Frontal cortex (tissue), 3 donors: ENCODE measurements at regions not wholly inside any gene's neighbourhood (a gene's known extent, or its start where the extent isn't known, plus 50 kb on each side); places are given as distances from the start of the nearest gene placed in this dataset.
"Not testable (repeated sequence)": the region's sequence is repeated elsewhere in the genome, so short reads cannot be mapped to it uniquely, and the experiment has no call there.

Source experiments
- DNase-seq, 2 donors: peaks; one replicate each; pipeline ENCODE4 v3.0.0; 2012; ENCODE audit warnings: low spot score in 2 of 2
- FAIRE-seq: peaks from 2 replicates; lab custom pipeline; 2012; peaks lifted over from hg19 to GRCh38; lab: Jason Lieb, UNC
- donor health status: control.
- donor health status: control.
- donor health status: control.

DNA sequence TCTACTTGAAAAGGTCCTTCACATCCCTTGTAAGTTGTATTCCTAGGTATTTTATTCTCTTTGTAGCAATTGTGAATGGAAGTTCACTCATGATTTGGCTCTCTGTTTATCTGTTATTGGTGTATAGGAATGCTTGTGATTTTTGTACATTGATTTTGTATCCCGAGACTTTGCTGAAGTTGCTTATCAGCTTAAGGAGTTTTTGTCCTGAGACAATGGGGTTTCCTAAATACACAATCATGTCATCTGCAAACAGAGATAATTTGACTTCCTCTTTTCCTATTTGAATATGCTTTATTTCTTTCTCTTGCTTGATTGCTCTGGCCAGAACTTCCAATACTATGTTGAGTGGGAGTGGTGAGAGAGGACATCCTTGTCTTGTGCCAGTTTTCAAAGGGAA lies 69.8 kb upstream of the MYRIP start:
- not testable (repeated sequence) for DNase-seq, FAIRE-seq

DNA sequence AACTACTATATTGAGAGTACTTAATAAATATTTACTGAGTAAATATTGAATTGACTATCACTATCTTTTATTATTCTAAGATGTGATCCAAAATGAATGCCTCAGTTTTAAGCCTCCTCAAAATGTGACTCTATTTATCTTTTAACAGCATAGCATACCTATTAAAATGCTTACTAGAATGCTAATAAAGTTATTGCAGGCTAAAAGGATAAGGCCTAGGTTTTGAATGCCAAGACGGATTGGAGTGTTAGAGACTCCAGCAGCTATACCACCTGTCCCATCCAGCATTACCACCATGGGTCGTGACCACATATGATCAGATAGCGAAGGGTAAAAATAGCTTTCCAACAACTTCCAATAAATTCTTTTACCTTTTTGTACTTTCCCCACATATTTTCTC lies 64.7 kb upstream of the MYRIP start:
- FAIRE-seq (no peak), DNase-seq (no peak)

DNA sequence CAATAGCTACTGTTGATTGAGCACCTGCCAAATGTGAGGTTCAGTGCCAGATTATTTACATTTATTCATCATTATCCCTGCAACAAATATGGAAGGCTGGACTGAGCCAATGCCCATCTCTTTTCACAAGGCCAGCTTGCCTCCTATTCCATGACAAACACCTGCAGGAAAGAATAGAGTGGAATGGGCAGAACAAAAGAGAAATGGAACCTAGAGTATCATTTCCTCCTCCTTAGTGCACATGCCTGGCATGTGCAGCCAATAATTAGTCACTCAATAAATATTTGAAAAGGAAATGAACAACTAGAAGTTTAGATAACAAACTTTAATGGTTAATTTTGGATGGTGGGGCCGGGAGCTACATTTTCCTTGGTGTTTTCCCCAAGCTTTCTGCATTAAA lies 61.4 kb upstream of the MYRIP start:
- DNase-seq (no peak), FAIRE-seq (no peak)

DNA sequence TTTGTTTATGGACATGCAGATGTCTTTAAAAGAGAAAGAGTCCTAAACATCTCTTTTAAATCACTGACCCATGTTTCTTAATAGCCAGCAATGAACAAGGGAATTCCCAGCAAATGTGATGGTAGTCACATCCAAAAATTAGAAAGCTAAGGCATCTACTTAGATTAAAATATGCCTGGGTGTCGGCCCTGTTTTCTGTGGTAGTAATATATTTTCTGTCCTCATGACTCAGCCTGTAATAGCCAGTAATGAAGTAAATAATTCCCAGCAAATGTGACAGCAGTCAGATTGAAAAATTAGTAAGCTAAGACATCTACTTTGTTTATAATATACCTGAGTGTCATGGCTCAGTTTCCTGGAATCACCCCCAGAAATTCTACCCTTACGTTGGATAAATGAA lies 60.6 kb upstream of the MYRIP start:
- FAIRE-seq, result no peak
- no peak for DNase-seq

DNA sequence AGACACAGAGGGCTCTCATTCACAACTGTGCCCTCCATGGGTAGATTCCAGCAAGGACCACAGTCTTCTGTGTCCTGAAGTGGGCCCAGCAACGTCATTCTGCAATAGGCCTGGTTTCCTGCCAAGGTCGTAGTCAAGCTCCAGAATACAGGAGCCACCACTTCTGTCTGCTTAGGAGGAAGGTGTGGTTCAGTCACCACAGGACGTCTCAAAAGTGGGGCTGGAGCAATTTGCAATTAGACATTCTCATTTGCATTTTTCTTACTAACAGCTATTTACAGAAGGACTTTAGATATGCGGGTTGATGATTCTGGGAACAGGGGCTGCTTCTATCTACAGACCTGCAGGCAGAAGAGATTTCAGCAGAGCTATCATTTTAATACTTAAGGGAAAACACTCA lies 58.7 kb upstream of the MYRIP start:
- DNase-seq, result no peak
- no peak for FAIRE-seq

DNA sequence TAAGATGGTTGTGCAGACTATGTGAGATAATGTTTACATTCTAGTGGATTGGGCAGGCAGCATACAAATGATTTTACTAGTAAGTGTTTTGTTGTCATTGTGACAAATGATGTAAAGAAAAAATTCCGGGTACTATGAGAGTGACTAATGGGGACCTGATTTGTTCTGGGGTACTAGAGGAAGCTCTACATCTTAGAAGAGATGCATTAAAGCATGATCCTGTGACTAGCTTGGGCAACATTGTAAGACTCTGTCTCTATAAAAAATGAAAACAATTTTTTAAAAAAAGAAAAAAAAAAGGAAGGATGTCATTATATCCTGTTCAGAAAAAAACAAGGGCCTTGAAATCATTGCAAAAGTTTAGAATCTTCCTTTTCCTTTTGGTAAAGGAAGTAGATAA lies 58.1 kb upstream of the MYRIP start:
- no peak for DNase-seq
- FAIRE-seq, result no peak

DNA sequence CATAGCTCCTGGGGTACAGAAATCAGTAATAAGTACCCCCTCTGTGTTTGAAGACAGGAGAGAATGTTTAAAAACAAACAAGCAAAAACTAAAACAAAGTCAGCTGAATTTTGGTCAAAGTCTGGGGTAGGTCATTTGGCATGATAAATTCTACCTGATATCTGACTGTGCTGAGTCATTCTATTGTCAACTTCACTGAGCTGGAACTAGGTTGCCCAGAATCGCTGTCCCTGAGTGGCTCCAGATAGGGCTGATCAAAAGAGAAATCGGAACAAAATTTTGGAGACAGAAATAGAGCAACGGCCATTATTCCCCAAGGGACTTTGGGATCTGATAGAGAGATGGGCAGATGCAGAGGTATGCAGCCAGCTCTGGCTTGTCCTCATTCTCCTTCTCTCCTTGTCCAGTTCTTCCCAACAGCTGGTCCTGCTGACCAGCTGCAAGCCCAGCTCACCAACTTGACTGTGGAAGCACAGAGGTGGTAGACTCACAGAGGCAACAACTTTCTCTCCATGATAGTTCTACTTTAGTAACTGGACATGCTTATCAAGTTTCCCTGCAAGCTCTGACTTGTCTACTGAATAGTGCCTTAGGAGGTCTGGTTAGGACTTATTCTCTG lies 57.3 kb upstream of the MYRIP start:
- FAIRE-seq (no peak), DNase-seq (no peak)

DNA sequence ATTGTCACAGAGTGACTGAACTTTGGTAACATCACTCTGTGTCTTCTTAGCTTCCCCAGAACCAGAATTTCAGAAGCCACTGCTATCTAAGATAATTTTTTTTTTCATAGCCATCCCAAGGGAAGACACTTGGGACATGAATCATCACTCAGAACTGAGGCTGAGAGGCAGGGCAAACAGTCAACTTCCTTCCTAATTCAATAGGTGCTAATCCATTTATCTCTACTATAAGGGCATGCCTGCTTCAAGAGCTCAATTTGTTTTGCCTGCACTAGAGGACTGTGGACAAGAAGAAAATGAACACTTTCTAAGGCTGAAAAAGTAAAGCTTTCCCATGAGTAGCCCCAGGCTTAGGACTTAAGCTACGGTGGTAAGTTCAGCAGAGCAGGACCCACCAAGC lies 56.7 kb upstream of the MYRIP start:
- no peak for FAIRE-seq

DNA sequence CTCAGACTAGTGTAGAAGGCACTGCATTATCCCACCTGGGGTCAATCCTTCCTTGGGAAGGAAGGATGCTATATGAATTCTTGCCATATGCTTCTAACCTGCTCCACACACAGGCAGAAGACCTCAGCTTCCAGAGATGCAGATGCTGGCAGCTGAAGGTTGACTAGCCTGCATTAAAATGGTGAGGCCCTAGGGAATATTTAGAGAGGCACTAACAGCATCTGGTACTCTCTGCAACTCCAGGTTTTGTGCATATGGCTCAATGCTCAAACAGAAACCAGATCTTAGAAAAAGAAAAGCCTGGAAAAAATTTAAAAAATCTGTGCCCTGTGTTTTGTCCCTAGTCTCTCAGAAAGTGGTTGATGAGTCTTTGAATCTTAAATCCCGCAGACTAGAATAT lies 56.0 kb upstream of the MYRIP start:
- FAIRE-seq, result no peak
- DNase-seq, result no peak

More for the DNA sequence above, 56.7 kb upstream of the MYRIP start:
- no peak for DNase-seq

DNA sequence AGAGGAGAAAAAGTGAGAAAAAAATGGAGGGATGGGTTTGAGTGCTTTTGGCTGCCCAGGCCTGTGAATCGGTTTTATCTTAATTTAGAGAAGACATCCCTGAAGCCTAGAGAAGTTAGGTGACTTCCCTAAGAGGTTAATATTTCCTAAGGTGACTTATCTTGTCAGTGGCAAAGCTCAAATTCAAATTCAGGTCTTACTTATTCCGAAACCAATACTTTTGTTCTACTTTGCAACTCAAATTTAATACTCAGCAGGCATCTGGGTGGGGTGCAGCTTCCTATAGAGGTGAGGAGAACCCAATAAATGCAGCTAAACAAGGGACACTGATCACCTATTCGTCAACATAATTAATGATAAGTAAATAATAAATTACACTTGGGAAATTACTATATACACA lies 54.9 kb upstream of the MYRIP start:
- DNase-seq, result no peak
- no peak for FAIRE-seq

DNA sequence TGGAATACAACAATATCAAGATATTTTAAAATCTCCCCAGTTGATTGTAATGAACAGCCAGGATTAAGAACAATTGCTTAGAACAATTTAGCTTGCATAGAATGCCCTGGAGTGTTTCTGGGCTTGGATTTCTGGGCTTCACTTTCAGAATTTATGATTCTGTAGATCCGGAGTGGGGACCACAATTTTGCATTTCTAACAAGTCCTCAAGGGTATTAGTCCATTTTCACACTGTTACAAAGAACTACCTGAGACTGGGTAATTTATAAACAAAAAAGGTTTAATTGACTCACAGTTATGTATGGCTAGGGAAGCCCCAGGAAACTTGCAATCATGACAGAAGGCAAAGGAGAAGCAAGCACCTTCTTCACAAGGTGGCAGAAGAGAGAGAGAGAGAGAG lies 54.3 kb upstream of the MYRIP start:
- FAIRE-seq, result no peak
- DNase-seq, result no peak

DNA sequence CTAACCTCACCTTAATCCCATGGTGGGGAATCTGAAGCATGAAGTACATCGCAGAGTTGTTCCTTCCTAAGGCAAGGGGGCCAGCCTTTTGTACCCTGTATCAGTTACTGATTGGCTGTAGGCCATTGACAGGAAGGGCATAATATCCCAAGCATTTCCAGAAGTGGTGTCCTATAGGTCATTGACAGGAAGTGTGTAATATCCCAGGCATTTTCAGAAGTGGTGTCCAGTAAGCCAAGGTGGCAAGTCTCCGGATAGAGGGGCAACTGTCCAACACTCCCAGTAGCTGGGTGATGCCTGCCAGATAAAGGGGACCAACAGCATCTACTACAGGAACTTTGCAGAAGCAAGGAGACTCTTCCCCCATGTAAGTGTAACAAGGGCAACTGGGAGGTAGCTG lies 52.1 kb upstream of the MYRIP start:
- no peak for FAIRE-seq
- DNase-seq, result no peak
